Osteoblast (primary cell): ENCODE measurements at regions not wholly inside any gene's neighbourhood (a gene's known extent, or its start where the extent isn't known, plus 50 kb on each side); places are given as distances from the start of the nearest gene placed in this dataset.
"Not testable (repeated sequence)": the region's sequence is repeated elsewhere in the genome, so short reads cannot be mapped to it uniquely, and the experiment has no call there.

ENCODE experiments used
- DNase-seq: peaks from one replicate; pipeline ENCODE4 v3.0.0; 2011; ENCODE audit warnings: low spot score, mixed read lengths; ENCODE audit not compliant: insufficient read length; ENCODE audit errors: missing footprints
- H2AFZ ChIP-seq: 2 replicates; pipeline ENCODE4 v1.6.0; 2011; ENCODE audit warnings: mild to moderate bottlenecking, low read length
- H3K27ac ChIP-seq: 2 replicates; pipeline ENCODE4 v1.5.1; 2011; ENCODE audit warnings: mild to moderate bottlenecking, low read depth, low read length, moderate library complexity
- H3K27me3 ChIP-seq: 2 replicates; pipeline ENCODE4 v1.6.0; 2012; ENCODE audit warnings: mild to moderate bottlenecking, control low read depth, inconsistent platforms, low read length, moderate library complexity; ENCODE audit not compliant: insufficient read depth
- H3K36me3 ChIP-seq: 2 replicates; pipeline ENCODE4 v1.5.1; 2011; ENCODE audit warnings: mild to moderate bottlenecking, low read length, control low read depth, moderate library complexity; ENCODE audit not compliant: insufficient read depth
- H3K4me1 ChIP-seq: 2 replicates; pipeline ENCODE4 v1.5.1; 2011; ENCODE audit warnings: mild to moderate bottlenecking, low read length, control low read depth, moderate library complexity; ENCODE audit not compliant: insufficient read depth
- H3K4me2 ChIP-seq: 2 replicates; pipeline ENCODE4 v1.6.0; 2011; ENCODE audit warnings: mild to moderate bottlenecking, low read length; ENCODE audit not compliant: insufficient read depth
- H3K4me3 ChIP-seq: fragments of 200-600 bp; sonication (generic); 3 replicates; pipeline ENCODE4 v1.5.1; 2012; ENCODE audit warnings: mild to moderate bottlenecking, low read length, inconsistent platforms; ENCODE audit not compliant: insufficient read depth
- H3K79me2 ChIP-seq: 2 replicates; pipeline ENCODE4 v1.6.0; 2012; ENCODE audit warnings: mild to moderate bottlenecking, low read length, control low read depth, inconsistent platforms; ENCODE audit not compliant: insufficient read depth
- H3K9me3 ChIP-seq: 2 replicates; pipeline ENCODE4 v1.5.1; 2011; ENCODE audit warnings: low read depth, low read length, control low read depth
- H4K20me1 ChIP-seq: 2 replicates; pipeline ENCODE4 v1.6.0; 2012; ENCODE audit warnings: mild to moderate bottlenecking, low read length, control low read depth; ENCODE audit not compliant: insufficient read depth
- CTCF ChIP-seq: IDR thresholded peaks from 2 replicates; pipeline ENCODE4 v1.5.1; 2011; ENCODE audit warnings: mild to moderate bottlenecking, low read depth, low read length, moderate library complexity; ENCODE audit errors: extremely low read depth

- Histone ChIP-seq H3K4me3 (no peak overlapping the region), H3K36me3 (no peaks in the 10 kb centered on the region), H3K79me2 (no peaks in the 10 kb centered on the region), H3K27ac (no peak overlapping the region), H4K20me1 (no peaks in the 10 kb centered on the region), H3K27me3 (no peaks in the 10 kb centered on the region), H3K4me1 (no peaks in the 10 kb centered on the region), H3K4me2 (no peak overlapping the region), H2AFZ (no peak overlapping the region), H3K9me3 (no peaks in the 10 kb centered on the region)
- DNase-seq: no peak
- no peak for TF ChIP-seq CTCF
Observed at GRCh38 chr13:78045916-78046315, 127.3 kb upstream of the EDNRB start.

GRCh38 chr13:78041366-78041765, 122.7 kb upstream of the EDNRB start:
- H3K4me2 ChIP-seq, H2AFZ ChIP-seq, DNase-seq, H3K27me3 ChIP-seq, H3K27ac ChIP-seq, H3K4me3 ChIP-seq, H3K9me3 ChIP-seq, H3K36me3 ChIP-seq, H4K20me1 ChIP-seq, H3K79me2 ChIP-seq, H3K4me1 ChIP-seq: not testable (repeated sequence)

DNA sequence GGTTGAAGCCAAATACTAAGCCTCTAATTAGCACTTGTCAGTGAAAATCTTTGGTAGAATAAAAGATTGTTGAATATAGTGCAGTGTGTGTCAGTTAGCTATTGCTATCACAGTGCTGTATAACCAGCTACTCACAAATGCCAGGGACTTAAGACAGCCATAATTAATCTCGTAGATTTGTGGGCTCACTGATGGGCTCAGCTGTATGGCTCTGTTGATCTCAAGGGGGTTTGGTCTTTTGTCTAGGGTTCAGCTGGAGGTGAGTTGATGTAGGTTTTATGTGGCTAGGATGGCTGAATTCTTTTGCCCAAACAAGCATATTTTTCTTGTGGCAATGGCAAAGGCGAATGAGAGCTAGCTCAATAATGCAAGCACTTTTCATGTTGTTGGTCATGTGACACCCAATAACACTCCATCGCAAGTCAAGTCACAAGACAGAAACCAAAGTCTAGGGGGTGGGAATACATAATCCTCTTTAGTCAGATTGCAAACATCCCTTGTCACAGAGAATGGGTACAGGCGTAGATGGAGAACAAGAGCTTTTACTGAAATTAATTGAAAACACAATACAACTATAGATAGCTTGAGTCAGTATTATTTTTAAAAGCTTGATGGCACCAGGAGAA, 121.7 kb upstream of the EDNRB start:
- Histone ChIP-seq H3K79me2 (no peaks in the 10 kb centered on the region), H4K20me1 (no peaks in the 10 kb centered on the region), H3K27me3 (no peaks in the 10 kb centered on the region), H3K36me3 (no peaks in the 10 kb centered on the region), H3K4me3 (no peak overlapping the region), H3K9me3 (no peaks in the 10 kb centered on the region), H3K4me2 (no peak overlapping the region), H2AFZ (no peak overlapping the region), H3K27ac (no peak overlapping the region), H3K4me1 (no peaks in the 10 kb centered on the region)
- no peak for DNase-seq
- TF ChIP-seq CTCF: no peak

DNA sequence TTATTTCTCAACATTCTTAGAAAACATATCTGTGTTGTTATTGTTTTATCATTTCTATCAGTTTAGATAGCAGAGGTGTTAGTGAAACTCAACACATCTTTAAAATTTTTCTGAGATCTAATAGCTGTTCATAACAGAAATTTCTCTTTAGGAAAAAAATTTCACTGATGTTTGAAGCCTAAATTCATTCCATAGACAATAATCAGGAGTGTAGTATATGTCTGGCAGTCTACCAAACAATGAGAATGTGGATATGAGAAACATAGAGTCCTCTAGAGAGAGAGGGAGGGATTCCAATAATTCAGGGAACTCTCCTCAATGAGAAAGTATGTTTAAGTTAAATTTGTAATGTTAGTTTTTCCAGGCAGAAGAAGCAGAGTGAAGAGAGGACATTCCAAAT, 118.2 kb upstream of the EDNRB start:
- Histone ChIP-seq H3K4me1 (no peaks in the 10 kb centered on the region), H3K27me3 (no peaks in the 10 kb centered on the region), H3K36me3 (no peaks in the 10 kb centered on the region), H4K20me1 (no peaks in the 10 kb centered on the region), H3K79me2 (no peaks in the 10 kb centered on the region), H3K4me3 (no peak overlapping the region), H3K4me2 (no peak overlapping the region), H3K9me3 (no peaks in the 10 kb centered on the region), H2AFZ (no peak overlapping the region), H3K27ac (no peak overlapping the region)
- DNase-seq: no peak
- TF ChIP-seq CTCF: no peak
